ENCODE measurements at regions not wholly inside any gene's neighbourhood (a gene's known extent, or its start where the extent isn't known, plus 50 kb on each side); places are given as distances from the start of the nearest gene placed in this dataset.

DNA sequence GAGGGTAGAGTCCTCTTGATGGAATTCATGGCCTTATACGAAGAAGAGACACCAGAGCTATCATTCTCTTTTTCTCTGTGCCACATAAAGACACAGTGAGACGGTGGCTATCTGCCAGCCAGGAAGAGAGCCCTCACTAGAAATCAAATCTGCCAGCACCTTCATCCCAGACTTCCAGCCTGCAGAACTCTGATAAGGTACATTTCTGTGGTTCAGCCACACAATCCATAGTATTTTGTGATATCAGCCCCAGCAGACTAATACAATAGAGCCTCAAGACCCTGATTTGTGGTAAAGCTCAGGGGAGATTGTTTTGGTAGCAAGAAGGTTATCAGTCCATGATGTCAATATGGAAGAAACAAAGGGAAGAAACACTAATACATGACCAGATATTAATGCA, 1213.2 kb downstream of the NLGN4X start:
- Histone ChIP-seq H3K27me3 (ENCODE audit: control insufficient read depth, insufficient read depth, low read length) (no peaks in the 10 kb centered on the region), H3K36me3 (ENCODE audit: control insufficient read depth, insufficient read depth, low read length) (no peaks in the 10 kb centered on the region), H2AFZ (no peak overlapping the region), H3K4me2 (ENCODE audit: low read length) (no peak overlapping the region), H3K4me3 (ENCODE audit: low read depth, low read length) (no peak overlapping the region), H3K27ac (no peak overlapping the region), H3K79me2 (no peaks in the 10 kb centered on the region), H3K4me1 (no peaks in the 10 kb centered on the region), H3K9me3 (ENCODE audit: control insufficient read depth, low read length) (no peaks in the 10 kb centered on the region), H3K9ac (no peak overlapping the region)
- TF ChIP-seq CTCF (IDR thresholded peaks at IDR 0.05), result no peak

- H2AFZ ChIP-seq, result no peak overlapping the region
- H3K9ac ChIP-seq, result no peak overlapping the region
- no peaks in the 10 kb centered on the region for H3K27me3 ChIP-seq (ENCODE audit: control insufficient read depth, insufficient read depth, low read length)
- no peaks in the 10 kb centered on the region for H3K9me3 ChIP-seq (ENCODE audit: control insufficient read depth, low read length)
- TF ChIP-seq CTCF (IDR thresholded peaks at IDR 0.05), result no peak
- H3K79me2 ChIP-seq, result no peaks in the 10 kb centered on the region
- H3K4me2 ChIP-seq (ENCODE audit: low read length), result no peak overlapping the region
- no peaks in the 10 kb centered on the region for H3K36me3 ChIP-seq (ENCODE audit: control insufficient read depth, insufficient read depth, low read length)
- no peak overlapping the region for H3K4me3 ChIP-seq (ENCODE audit: low read depth, low read length)
- no peaks in the 10 kb centered on the region for H3K4me1 ChIP-seq
- H3K27ac ChIP-seq, result no peak overlapping the region
Observed at GRCh38 chrX:4994855-4995254, 1233.8 kb downstream of the NLGN4X start.

DNA sequence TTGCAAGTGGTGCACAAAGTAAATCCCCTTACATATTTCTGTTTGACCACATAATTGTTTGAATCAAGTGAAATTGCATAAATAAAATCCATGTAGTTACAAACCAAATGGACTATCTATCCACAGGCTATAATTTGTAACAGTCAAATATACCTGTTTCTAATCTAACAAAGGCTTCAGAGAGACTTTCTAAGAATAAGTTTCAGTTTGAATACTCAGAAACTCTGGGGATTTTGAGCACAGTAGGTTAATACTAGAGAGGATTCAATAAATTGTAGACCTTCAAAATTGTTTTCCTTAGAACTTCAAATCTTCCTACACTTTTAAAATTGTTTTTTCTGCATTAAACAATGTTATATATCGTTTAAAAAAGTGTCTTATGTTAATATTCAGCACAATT, 1250.1 kb downstream of the NLGN4X start:
- H3K9me3 ChIP-seq (ENCODE audit: control insufficient read depth, low read length), result no peaks in the 10 kb centered on the region
- no peak for TF ChIP-seq CTCF (IDR thresholded peaks at IDR 0.05)
- H3K4me3 ChIP-seq (ENCODE audit: low read depth, low read length), result no peak overlapping the region
- H3K79me2 ChIP-seq, result no peaks in the 10 kb centered on the region
- no peak overlapping the region for H3K9ac ChIP-seq
- H2AFZ ChIP-seq, result no peak overlapping the region
- H3K27me3 ChIP-seq (ENCODE audit: control insufficient read depth, insufficient read depth, low read length), result no peaks in the 10 kb centered on the region
- no peaks in the 10 kb centered on the region for H3K4me1 ChIP-seq
- H3K36me3 ChIP-seq (ENCODE audit: control insufficient read depth, insufficient read depth, low read length), result no peaks in the 10 kb centered on the region
- H3K4me2 ChIP-seq (ENCODE audit: low read length), result no peak overlapping the region
- H3K27ac ChIP-seq, result no peak overlapping the region

DNA sequence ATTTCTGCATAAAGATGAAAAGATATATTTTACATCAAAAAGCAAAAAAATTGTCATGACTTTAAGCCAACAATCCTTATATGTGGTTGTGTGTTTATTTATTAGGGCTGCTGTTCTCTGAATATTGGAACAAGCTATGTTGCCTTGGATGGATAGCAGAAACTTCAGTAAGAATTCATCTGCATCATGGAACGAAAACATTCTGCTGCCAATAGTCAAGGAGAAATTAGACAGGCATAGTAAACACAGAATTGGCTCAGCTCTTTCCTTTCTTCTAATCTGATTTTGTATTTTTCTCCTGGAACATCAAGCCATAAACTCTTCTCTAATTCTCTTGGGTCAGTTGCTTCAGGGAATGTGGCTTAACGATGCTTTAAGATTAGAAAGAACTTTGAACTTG, 1257.0 kb downstream of the NLGN4X start:
- Histone ChIP-seq H3K4me1 (no peaks in the 10 kb centered on the region), H3K4me2 (ENCODE audit: low read length) (no peak overlapping the region), H3K9ac (no peak overlapping the region), H2AFZ (no peak overlapping the region), H3K27ac (no peak overlapping the region), H3K9me3 (ENCODE audit: control insufficient read depth, low read length) (no peaks in the 10 kb centered on the region), H3K4me3 (ENCODE audit: low read depth, low read length) (no peak overlapping the region), H3K36me3 (ENCODE audit: control insufficient read depth, insufficient read depth, low read length) (no peaks in the 10 kb centered on the region), H3K79me2 (no peaks in the 10 kb centered on the region), H3K27me3 (ENCODE audit: control insufficient read depth, insufficient read depth, low read length) (no peaks in the 10 kb centered on the region)
- TF ChIP-seq CTCF (IDR thresholded peaks at IDR 0.05), result no peak

- no peaks in the 10 kb centered on the region for H3K27me3 ChIP-seq (ENCODE audit: control insufficient read depth, insufficient read depth, low read length)
- H3K4me3 ChIP-seq (ENCODE audit: low read depth, low read length), result no peak overlapping the region
- H3K36me3 ChIP-seq (ENCODE audit: control insufficient read depth, insufficient read depth, low read length), result no peaks in the 10 kb centered on the region
- no peaks in the 10 kb centered on the region for H3K79me2 ChIP-seq
- TF ChIP-seq CTCF (IDR thresholded peaks at IDR 0.05), result no peak
- no peak overlapping the region for H2AFZ ChIP-seq
- no peak overlapping the region for H3K9ac ChIP-seq
- H3K27ac ChIP-seq, result no peak overlapping the region
- no peaks in the 10 kb centered on the region for H3K4me1 ChIP-seq
- no peaks in the 10 kb centered on the region for H3K9me3 ChIP-seq (ENCODE audit: control insufficient read depth, low read length)
- no peak overlapping the region for H3K4me2 ChIP-seq (ENCODE audit: low read length)
Observed at GRCh38 chrX:4964112-4964511, 1250.7 kb upstream of the PRKX start.

Measured in parathyroid adenoma (tissue), 2 donors.